ENCODE measurements at regions not wholly inside any gene's neighbourhood (a gene's known extent, or its start where the extent isn't known, plus 50 kb on each side); places are given as distances from the start of the nearest gene placed in this dataset.

GRCh38 chr15:93779341-93779740 lies 452.0 kb upstream of the MCTP2 start:
- 76% methylated on average over 4 of the region's 4 CpGs for WGBS, 2 donors
- Histone ChIP-seq H3K27ac (no peak overlapping the region), H3K4me1 (no peaks in the 10 kb centered on the region), H3K27me3 (no peaks in the 10 kb centered on the region), H3K36me3 (replicated peaks in 1 of 2; ENCODE audit: insufficient read depth in 1 of 2, low read depth in 2 of 2) (no peaks in the 10 kb centered on the region), H3K4me3 (no peak overlapping the region), H3K9me3 (no peaks in the 10 kb centered on the region)
- DNase-seq (no peak), ATAC-seq (no peak)
- TF ChIP-seq CTCF (IDR thresholded peaks at IDR 0.05) (no peak), POLR2A (IDR thresholded peaks at IDR 0.05) (no peak)
- intact Hi-C loops (cut with DNase I), result no loop called here

GRCh38 chr15:93771196-93772030 lies 459.9 kb upstream of the MCTP2 start:
- no peak for ATAC-seq
- intact Hi-C loops (cut with DNase I), result no loop called here
- Histone ChIP-seq H3K27ac (no peak overlapping the region), H3K9me3 (no peaks in the 10 kb centered on the region), H3K4me1 (no peaks in the 10 kb centered on the region), H3K36me3 (replicated peaks in 1 of 2; ENCODE audit: insufficient read depth in 1 of 2, low read depth in 2 of 2) (no peaks in the 10 kb centered on the region), H3K4me3 (no peak overlapping the region), H3K27me3 (no peaks in the 10 kb centered on the region)
- TF ChIP-seq POLR2A (IDR thresholded peaks at IDR 0.05), result no peak
- no peak for TF ChIP-seq CTCF (IDR thresholded peaks at IDR 0.05)
- no peak for DNase-seq
- WGBS, 2 donors, result 61 to 70% methylated on average over 4 of the region's 4 CpGs

GRCh38 chr15:93770788-93771187 lies 460.6 kb upstream of the MCTP2 start:
- ATAC-seq, result no peak

GRCh38 chr15:93762036-93762435 lies 469.3 kb upstream of the MCTP2 start:
- no peak for DNase-seq
- 69 to 83% methylated on average over 3 of the region's 3 CpGs for WGBS, 2 donors
- no peak for TF ChIP-seq POLR2A (IDR thresholded peaks at IDR 0.05)
- no peak for TF ChIP-seq CTCF (IDR thresholded peaks at IDR 0.05)
- H3K27ac ChIP-seq, result no peak overlapping the region
- H3K27me3 ChIP-seq, result no peaks in the 10 kb centered on the region
- ATAC-seq, result no peak
- intact Hi-C loops (cut with DNase I), result no loop called here
- H3K4me1 ChIP-seq, result no peaks in the 10 kb centered on the region
- H3K36me3 ChIP-seq (replicated peaks in 1 of 2; ENCODE audit: insufficient read depth in 1 of 2, low read depth in 2 of 2), result no peaks in the 10 kb centered on the region
- no peak overlapping the region for H3K4me3 ChIP-seq
- no peaks in the 10 kb centered on the region for H3K9me3 ChIP-seq

More at GRCh38 chr15:93770788-93771187, 460.6 kb upstream of the MCTP2 start:
- Histone ChIP-seq H3K27ac (no peak overlapping the region), H3K36me3 (replicated peaks in 1 of 2; ENCODE audit: insufficient read depth in 1 of 2, low read depth in 2 of 2) (no peaks in the 10 kb centered on the region), H3K4me3 (no peak overlapping the region), H3K9me3 (no peaks in the 10 kb centered on the region), H3K27me3 (no peaks in the 10 kb centered on the region), H3K4me1 (no peaks in the 10 kb centered on the region)
- intact Hi-C loops (cut with DNase I), result no loop called here
- TF ChIP-seq CTCF (IDR thresholded peaks at IDR 0.05), result no peak
- no peak for TF ChIP-seq POLR2A (IDR thresholded peaks at IDR 0.05)
- 32% methylated on average over 1 of the region's 1 CpG for WGBS, 2 donors
- DNase-seq, result no peak

GRCh38 chr15:93759629-93760028 lies 471.7 kb upstream of the MCTP2 start:
- H3K27me3 ChIP-seq, result no peaks in the 10 kb centered on the region
- DNase-seq (no peak), ATAC-seq (no peak)
- no peak overlapping the region for H3K27ac ChIP-seq
- WGBS, 2 donors, result 61 to 64% methylated on average over 3 of the region's 3 CpGs
- TF ChIP-seq POLR2A (IDR thresholded peaks at IDR 0.05) (no peak), CTCF (IDR thresholded peaks at IDR 0.05) (no peak)
- H3K36me3 ChIP-seq (replicated peaks in 1 of 2; ENCODE audit: insufficient read depth in 1 of 2, low read depth in 2 of 2), result no peaks in the 10 kb centered on the region
- intact Hi-C loops (cut with DNase I), result no loop called here
- no peaks in the 10 kb centered on the region for H3K4me1 ChIP-seq
- H3K4me3 ChIP-seq, result no peak overlapping the region
- no peaks in the 10 kb centered on the region for H3K9me3 ChIP-seq
